NCI-H226 (cell line): ENCODE measurements at regions not wholly inside any gene's neighbourhood (a gene's known extent, or its start where the extent isn't known, plus 50 kb on each side); places are given as distances from the start of the nearest gene placed in this dataset.

Experiments
- DNase-seq: peaks from one replicate; pipeline ENCODE4 v3.0.0-alpha.2; 2015

GRCh38 chr1:206415942-206416341 is 54.3 kb upstream of the IKBKE start:
- no peak for DNase-seq

- no peak for DNase-seq
Measured at GRCh38 chr1:206417774-206418614, 52.3 kb upstream of the IKBKE start.

GRCh38 chr1:206419250-206419649 is 51.0 kb upstream of the IKBKE start:
- peak; percentile 11 for DNase-seq

- DNase-seq: peak; percentile 74
Measured at GRCh38 chr1:206419783-206420182, 50.5 kb upstream of the IKBKE start.

- DNase-seq: no peak
Measured at GRCh38 chr1:206420471-206420870, 49.8 kb upstream of the IKBKE start.
